HUDEP-2 (cell line): ENCODE measurements at regions not wholly inside any gene's neighbourhood (a gene's known extent, or its start where the extent isn't known, plus 50 kb on each side); places are given as distances from the start of the nearest gene placed in this dataset.

Experiments
- DNase-seq, 76 experiments: peaks; one replicate each; lab custom pipeline; 2025; ENCODE audit not compliant: unreplicated experiment in 76 of 76; lab: John Stamatoyannopoulos, UW

DNA sequence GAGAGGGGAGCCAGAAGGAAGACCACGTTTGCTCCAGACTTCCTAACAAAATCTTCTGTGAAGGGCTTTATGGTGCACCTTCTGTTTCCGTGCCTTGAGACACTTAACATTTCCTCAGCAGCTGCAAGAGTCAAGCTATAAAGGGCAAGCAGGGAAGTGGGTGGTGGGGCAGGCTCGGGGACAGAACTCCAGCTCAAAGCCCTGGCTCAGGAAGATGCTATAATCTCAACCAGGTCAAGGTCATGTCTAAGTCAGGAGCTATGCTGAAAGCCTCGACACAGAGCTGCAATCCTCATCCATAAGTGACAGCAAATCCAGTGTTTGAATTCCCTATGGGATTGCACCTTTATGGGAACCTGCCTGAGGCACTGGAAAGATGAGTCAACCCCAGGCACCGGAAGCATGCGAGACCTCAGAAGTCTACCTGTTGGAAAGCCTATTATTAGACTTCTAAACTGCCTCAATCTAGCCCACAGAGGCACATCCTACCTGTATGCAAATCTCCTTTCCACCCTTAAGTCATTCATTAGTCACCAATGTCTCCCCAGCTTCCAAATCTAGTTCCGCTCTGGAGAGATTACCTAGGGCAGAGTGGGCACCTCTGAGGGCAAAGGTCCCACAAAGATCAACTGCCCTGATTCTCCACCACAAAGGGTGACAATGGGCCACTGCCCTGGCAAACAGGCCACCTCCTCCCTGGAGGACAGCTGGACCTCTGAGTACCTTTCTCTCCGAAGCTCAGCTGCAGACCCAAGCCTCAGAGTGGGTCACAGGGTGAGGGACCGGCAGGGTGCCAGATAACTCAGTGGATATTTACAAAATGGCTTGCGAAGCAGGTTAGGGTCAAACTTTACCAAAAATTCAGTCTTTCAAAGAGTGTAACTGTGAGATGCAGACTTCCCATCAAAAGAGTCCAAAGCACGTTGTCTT lies 287.0 kb downstream of the CDC5L start:
- no peak for DNase-seq

GRCh38 chr6:44675449-44675848 lies 287.9 kb downstream of the CDC5L start:
- no peak for DNase-seq

DNA sequence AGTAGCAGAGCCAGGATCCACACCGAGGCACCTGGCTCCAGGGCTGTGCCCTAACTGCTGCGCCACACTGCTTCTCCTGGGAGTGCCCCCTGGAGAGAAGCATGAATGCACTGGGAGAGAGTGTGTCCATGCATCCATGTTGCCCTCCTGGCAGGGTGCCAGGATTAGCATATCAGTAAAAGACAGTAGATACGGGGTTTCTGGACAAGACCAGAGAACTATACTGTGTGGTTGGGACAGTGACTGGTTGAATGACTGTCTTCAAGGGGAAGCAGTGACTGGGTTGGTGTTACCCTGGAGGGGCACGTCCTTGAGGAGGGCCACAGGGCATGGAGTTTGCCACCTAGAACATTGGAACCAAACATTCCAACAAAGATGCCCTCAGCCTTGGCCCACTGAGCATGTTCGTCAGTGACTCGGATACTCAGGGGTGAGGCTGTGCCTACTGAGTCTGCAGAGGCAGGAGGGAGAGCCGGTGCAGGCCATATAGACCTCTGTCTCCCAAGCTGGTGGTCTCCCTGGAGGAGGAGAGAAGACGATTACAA lies 288.8 kb downstream of the CDC5L start:
- no peak for DNase-seq

DNA sequence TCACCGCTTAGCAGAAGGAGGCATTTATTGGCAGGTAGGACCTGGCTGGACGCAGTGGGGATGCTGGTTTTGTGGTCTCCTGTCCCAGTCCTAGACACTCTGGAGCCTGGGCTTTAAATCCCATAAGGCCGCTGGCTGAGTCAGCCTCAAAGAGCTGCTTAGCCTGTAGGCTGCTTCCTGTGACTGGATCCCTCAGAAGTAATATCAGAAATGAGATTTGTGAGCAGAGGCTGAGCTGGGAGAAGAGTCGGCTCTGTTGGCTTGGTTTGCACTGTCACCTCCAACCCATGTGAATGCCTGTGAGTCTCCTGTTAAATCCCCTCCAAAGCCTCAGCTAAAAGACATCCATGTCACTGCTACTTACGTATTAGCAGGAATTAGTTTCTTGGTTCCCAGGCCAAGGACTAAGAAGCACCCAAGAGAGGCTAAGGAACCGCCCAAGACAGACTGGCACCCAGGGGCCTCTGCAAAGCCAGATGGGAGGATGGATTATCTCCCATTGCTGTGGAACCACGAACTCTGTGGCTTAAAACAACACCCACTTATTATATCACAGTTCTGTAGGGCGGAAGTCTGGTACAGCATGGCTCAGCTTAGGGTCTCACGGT lies 289.4 kb downstream of the CDC5L start:
- no peak for DNase-seq

DNA sequence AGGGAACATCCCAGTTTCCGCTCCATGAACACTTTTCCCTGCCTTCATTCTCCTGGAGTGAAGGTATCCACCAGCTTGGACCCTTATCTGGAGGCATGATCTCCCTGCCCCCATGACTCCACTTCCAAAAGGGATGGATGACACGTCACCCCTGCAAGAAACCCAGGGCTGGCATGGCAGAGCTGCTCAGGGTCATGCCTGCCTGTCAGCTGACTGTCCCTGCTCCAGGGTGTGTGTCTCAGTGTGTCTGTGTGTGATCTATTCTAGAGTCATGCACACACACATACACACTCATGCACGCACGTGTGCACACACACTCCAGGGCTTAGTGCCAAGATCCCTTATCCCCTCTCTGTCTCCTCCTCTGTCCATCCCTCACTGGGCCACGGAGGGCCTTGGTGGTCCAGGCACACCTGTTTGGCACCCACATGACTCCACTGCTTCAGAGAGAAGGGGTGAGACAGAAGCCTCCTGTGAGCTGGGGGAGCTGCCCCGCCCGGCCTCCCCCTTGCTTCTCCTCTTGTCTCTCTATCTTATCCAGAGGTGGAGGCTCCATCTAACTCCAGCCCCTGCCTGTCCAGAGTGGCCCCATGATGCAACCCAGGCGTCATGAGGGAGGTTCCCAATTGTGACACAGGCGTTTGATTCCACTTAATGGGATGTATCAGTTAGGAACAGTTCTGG lies 290.9 kb downstream of the CDC5L start:
- no peak for DNase-seq

DNA sequence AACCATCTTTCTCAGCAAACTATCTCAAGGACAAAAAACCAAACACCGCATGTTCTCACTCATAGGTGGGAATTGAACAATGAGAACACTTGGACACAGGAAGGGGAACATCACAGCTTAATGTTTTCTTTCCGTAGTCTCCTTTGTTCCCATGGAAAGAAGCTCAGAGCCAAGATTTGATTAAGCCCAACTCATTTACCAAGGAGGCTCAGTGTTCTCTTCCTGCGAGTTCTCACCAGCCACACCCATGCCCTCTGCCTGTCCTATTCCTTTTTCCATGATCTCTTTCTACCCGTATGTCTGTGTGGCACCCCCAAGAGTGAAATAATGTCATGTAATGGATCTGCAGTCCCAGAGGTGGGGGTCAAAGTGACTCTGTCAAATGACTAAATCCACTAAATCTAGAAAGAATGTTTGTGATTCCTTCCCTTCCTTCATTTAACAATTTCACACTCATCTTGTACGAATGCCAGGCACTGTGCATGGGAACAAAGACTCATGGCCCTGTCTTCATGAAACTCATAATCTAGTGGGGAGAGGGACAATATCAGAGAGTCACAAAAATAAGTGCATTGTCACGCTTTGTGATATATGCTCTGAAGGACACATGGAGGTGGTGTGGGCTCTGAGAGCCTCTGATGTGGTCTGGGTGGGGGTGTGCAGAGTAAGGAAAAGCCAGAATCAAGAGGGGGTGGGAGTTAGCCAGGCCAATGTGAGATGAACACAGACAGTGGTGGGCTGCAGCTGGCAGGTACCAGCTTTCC lies 292.1 kb downstream of the CDC5L start:
- no peak for DNase-seq

DNA sequence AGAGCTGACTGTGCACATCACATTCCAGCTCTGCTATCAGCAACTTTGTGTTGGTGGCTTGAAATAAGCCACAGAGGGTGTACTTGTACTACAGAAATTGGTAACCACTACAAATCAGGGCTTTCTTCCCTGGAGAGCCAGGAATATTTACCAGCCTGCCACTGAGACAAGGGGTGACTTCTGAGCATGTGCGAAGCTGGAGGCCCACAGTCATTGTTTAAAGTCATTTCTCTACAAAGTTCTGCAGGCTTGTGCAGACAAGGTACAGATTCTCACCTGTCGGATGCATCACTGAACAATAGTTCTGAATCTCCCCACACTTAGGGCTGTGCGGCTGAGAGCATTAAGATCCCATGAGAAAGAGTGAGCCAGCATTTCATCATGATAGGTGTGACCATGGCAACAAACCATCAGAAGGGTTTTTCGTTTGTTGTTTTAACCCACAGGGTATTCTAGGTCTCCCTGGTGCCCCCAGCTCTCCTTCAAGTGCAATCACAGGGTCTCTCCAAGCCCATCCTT lies 292.8 kb downstream of the CDC5L start:
- DNase-seq = no peak

DNA sequence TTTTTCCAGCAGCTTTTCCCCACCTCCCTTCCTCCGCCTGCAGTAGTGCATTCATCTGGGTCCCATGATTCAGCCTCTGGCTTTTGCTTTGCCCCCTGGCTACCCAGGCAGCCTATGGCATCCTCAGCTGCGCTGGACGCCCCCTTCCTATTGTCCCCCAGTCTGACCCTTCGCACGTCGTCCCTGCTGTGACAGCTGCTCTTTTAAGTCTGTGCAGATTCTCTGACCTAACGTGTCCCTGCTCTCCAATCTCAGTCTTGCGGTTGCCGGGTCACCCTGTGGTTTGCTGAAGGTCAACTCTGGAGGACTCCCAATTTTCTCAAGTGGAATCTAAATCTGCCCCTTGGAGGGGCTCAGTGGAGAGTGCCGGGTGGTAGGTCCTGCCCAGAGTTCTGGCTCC lies 294.3 kb downstream of the CDC5L start:
- DNase-seq = no peak

GRCh38 chr6:44682280-44682679 lies 294.8 kb downstream of the CDC5L start:
- DNase-seq = no peak

DNA sequence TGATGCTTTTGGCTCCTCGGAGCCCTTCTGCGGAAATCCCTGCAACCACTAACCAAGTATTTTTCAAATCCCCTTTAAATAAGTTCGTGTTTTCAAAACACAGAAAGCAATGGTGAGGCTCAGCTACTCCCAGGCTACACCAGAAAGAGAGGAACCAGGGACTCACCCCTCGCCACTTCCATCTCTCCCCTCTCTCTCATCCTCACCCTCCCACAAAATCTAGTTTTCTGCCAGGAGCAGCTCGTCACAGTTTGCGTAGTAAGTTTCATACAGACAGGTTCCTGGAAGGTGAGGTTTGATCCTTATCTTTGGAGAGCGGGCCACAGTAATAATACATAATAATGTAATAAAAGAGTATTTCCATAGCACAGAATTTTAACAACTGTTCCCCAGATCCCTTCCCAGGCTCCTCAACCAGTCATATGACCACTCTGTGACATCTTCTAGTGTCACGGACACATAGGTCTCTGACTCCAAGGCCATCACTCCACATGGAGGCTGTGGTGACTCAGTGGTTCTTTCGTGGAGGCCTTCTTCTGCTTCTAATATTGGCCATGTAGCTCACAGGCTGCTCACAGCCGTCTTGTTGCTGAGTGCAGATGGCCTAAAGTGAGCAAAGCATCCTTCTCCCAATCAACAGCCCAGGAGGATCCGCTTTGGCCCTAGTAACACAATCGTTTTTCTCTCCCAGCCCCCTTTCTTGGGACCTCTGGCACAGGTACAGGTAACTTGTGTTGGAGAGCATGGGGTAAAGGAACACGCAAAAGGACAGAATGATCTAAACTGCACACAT lies 295.7 kb downstream of the CDC5L start:
- no peak for DNase-seq

DNA sequence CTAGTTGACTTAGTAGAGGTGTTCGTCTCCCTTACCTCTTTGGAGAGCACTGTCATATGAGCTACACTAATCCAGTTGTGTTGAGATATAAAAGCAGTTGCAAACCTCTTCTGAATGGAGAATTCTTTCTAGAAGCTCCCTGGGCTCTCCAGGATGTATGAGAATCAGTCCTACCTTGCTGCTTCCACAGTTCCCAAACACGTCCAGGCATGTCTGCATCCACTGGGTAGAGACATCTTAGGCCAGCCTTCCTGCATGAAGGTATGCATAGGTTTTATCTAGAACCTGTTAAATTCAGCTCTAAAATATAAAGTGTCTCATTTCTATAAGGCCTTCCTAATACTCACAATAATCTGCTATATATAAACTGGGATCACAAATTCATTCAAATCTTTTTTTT lies 297.7 kb downstream of the CDC5L start:
- DNase-seq = no peak

DNA sequence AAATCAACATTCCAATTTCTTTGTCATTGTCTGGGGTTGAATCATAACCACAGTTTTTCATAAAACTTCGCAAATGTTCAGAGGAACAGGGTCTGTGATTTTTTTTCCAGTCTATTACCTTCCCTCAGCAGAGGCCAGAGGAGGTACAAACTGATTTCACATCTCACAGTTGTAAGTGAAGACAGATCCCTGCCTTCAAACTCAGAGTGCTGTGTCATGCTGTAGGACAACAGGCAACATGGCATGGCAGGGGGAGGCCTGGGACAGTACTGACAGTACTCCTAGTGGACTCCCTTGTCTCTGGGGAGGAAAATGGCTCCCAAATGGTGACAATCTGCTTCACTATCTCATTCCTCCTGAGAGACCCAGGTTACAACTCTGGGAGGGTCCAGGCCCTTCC lies 308.6 kb downstream of the CDC5L start:
- DNase-seq = no peak

DNA sequence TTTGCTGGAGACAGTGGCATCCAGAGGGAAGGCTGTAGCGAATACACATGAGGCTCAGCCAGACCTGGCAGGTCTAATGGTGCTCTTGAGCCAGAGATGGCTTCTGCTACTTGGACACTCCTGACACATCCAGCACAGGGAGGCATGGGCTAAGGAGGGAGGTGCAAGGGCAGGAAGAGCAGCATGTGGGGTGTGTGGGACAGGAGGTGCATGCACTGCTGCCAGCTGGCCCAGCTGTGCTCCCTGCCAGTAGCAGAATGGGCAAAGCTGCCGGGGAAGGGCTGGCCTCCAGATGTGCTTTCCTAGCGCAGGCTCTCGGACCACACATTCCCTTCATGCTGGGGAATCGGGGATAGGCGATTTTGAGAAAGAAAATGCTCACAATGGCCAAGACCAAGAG lies 309.2 kb downstream of the CDC5L start:
- DNase-seq = no peak

- DNase-seq = no peak
These were observed 309.8 kb downstream of the CDC5L start for GRCh38 chr6:44697327-44697726.

DNA sequence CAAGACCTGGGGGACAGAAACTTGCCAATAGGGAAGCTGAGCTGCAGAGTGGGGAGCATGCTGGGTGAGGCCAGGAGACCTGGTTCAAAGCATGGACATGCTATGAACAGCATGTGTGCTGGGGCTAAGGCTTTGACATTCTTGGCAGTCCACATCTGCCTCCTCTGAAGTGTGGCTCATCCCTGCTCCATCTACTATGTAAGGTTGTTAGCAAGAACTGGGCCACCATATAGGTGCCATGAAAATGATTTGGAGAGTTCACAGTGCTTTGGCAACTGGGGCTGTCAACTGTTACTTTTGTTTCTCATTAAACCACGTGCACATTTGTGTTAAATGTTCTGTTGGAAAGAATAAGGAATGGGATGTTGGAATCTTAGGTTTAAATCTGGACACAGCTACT lies 311.1 kb downstream of the CDC5L start:
- no peak for DNase-seq

- no peak for DNase-seq
These were observed 311.6 kb downstream of the CDC5L start for GRCh38 chr6:44699082-44699481.

DNA sequence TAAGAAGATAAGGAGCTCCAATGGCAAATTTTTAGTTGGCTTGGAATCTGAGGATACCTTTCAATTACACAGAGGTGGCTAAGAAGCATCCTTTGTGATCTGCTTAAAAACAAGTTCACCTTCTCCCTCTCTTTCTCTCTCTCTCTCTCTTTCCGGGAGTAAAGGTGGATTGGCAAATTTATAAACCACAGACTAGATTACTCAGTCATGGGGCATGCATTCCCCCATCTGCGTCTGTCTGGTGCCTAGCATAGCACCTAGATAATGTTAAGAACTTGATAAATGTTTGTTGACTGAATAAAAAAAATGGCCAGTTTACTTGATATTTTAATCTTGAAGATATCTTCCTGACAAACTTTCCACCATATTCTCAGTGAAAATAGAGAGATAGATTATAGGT lies 312.3 kb downstream of the CDC5L start:
- no peak for DNase-seq

DNA sequence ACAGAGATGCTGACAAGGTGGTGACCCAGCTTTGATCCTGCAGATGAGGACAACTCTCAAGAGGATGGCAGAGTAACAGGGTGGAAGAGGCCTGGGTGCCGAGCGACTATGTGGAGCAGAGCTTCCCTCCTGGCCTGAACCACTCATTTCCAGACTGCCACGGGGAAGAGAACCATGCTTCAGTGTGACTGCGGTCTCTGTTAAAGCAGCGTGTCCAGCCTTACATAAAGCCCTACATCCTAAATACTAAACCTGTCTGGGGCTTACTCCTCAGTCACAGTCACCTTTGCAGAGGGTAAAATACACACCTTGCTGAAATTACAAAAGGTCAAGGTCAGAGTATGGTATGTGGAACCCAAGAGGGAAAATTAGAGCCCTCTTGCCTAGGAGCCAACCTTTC lies 312.9 kb downstream of the CDC5L start:
- DNase-seq = no peak

DNA sequence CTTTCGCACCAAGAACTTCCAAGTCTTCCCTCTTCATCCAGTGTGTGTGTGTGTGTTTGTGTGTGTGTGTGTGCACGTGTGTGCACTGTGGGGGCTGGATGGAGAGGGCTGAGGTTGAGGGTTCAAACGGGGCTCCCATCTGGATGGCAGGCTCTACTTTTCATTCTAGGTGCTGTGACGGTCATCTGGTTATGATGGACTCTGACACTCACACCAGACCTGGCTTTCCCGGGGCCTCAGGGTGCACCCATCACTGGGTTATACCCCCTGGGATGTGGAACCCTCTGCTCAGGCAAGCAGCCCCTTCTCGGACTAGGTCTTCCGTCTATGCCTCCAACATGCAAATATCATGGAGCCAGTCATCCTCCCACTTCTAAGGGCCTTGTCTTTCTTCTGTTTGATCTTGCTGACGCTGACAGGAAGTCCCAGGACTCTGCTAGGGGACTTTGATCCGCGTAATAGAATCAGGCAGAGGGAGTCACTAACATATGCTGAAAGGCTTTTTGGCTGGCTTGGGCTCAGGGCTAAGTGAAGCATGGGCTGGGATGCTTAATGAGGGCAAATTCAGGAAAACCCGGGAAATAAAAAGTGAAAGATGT lies 313.6 kb downstream of the CDC5L start:
- no peak for DNase-seq
